Stimulated activated memory B cell treated with anti-CD40 and anti-IgM and Interleukin-4, amounts not matched to agents 10 μg/mL and 1 μg/mL and 100 μg/mL, for 72 hours (primary cell): ENCODE measurements at regions not wholly inside any gene's neighbourhood (a gene's known extent, or its start where the extent isn't known, plus 50 kb on each side); places are given as distances from the start of the nearest gene placed in this dataset.
"Not testable (repeated sequence)": the region's sequence is repeated elsewhere in the genome, so short reads cannot be mapped to it uniquely, and the experiment has no call there.

Source experiments
- ATAC-seq: fragments of 150-1000 bp; cut with Tn5 transposase; 2 replicates; pipeline ENCODE4 v1.10.0; 2021
- H3K27ac Mint-ChIP-seq: one replicate; pipeline ENCODE4 v1.8.0; 2022; ENCODE audit warnings: mild to moderate bottlenecking, mixed read lengths
- H3K27me3 Mint-ChIP-seq: one replicate; pipeline ENCODE4 v1.8.0; 2022; ENCODE audit warnings: mixed read lengths
- H3K36me3 Mint-ChIP-seq: one replicate; pipeline ENCODE4 v1.8.0; 2022; ENCODE audit warnings: mixed read lengths
- H3K4me1 Mint-ChIP-seq: one replicate; pipeline ENCODE4 v1.8.0; 2022; ENCODE audit warnings: mixed read lengths
- H3K4me3 Mint-ChIP-seq: one replicate; pipeline ENCODE4 v1.8.0; 2022; ENCODE audit warnings: mild to moderate bottlenecking, moderate library complexity, mixed read lengths
- H3K9me3 Mint-ChIP-seq: one replicate; pipeline ENCODE4 v1.8.0; 2022; ENCODE audit warnings: mixed read lengths

GRCh38 chr4:72805284-72805683, 236.3 kb upstream of the ADAMTS3 start:
- no peaks in the 10 kb centered on the region for H3K27me3 Mint-ChIP-seq
- no peak for ATAC-seq
- no peaks in the 10 kb centered on the region for H3K4me1 Mint-ChIP-seq
- H3K36me3 Mint-ChIP-seq, result no peaks in the 10 kb centered on the region
- no peak overlapping the region for H3K4me3 Mint-ChIP-seq
- H3K27ac Mint-ChIP-seq, result no peak overlapping the region
- H3K9me3 Mint-ChIP-seq, result no peaks in the 10 kb centered on the region

- Mint-ChIP-seq H3K27me3 (no peaks in the 10 kb centered on the region), H3K36me3 (no peaks in the 10 kb centered on the region), H3K4me3 (no peak overlapping the region), H3K9me3 (peaks cover 6% of the 10 kb centered on the region), H3K4me1 (no peaks in the 10 kb centered on the region), H3K27ac (no peak overlapping the region)
- no peak for ATAC-seq
Observed at GRCh38 chr4:72797486-72797885, 228.5 kb upstream of the ADAMTS3 start.

GRCh38 chr4:72791054-72791453, 222.0 kb upstream of the ADAMTS3 start:
- no peaks in the 10 kb centered on the region for H3K36me3 Mint-ChIP-seq
- H3K9me3 Mint-ChIP-seq, result peaks cover 6% of the 10 kb centered on the region
- no peaks in the 10 kb centered on the region for H3K4me1 Mint-ChIP-seq
- H3K27ac Mint-ChIP-seq, result no peak overlapping the region
- H3K27me3 Mint-ChIP-seq, result peaks cover 8% of the 10 kb centered on the region
- no peak for ATAC-seq
- H3K4me3 Mint-ChIP-seq, result no peak overlapping the region

- no peak for ATAC-seq
- no peak overlapping the region for H3K4me3 Mint-ChIP-seq
Observed at GRCh38 chr4:72786401-72786990, 217.5 kb upstream of the ADAMTS3 start.

GRCh38 chr4:72779241-72779640, 210.2 kb upstream of the ADAMTS3 start:
- no peak for ATAC-seq
- Mint-ChIP-seq H3K4me1 (no peaks in the 10 kb centered on the region), H3K9me3 (peaks cover 7% of the 10 kb centered on the region), H3K4me3 (no peak overlapping the region), H3K36me3 (no peaks in the 10 kb centered on the region), H3K27me3 (no peaks in the 10 kb centered on the region), H3K27ac (no peak overlapping the region)

More at GRCh38 chr4:72786401-72786990, 217.5 kb upstream of the ADAMTS3 start:
- Mint-ChIP-seq H3K27ac (no peak overlapping the region), H3K36me3 (no peaks in the 10 kb centered on the region), H3K27me3 (peaks cover 8% of the 10 kb centered on the region), H3K4me1 (no peaks in the 10 kb centered on the region), H3K9me3 (no peaks in the 10 kb centered on the region)

GRCh38 chr4:72777436-72777835, 208.4 kb upstream of the ADAMTS3 start:
- H3K9me3 Mint-ChIP-seq, result peaks cover 7% of the 10 kb centered on the region
- no peak overlapping the region for H3K27ac Mint-ChIP-seq
- no peaks in the 10 kb centered on the region for H3K36me3 Mint-ChIP-seq
- no peaks in the 10 kb centered on the region for H3K4me1 Mint-ChIP-seq
- H3K27me3 Mint-ChIP-seq, result no peaks in the 10 kb centered on the region
- no peak overlapping the region for H3K4me3 Mint-ChIP-seq
- no peak for ATAC-seq

- Mint-ChIP-seq H3K27me3 (no peaks in the 10 kb centered on the region), H3K4me3 (no peak overlapping the region), H3K36me3 (no peaks in the 10 kb centered on the region), H3K9me3 (no peaks in the 10 kb centered on the region), H3K4me1 (no peaks in the 10 kb centered on the region), H3K27ac (no peak overlapping the region)
- ATAC-seq, result no peak
Observed at GRCh38 chr4:72770708-72771107, 201.7 kb upstream of the ADAMTS3 start.

- H3K4me1 Mint-ChIP-seq, result no peaks in the 10 kb centered on the region
- no peaks in the 10 kb centered on the region for H3K9me3 Mint-ChIP-seq
- no peaks in the 10 kb centered on the region for H3K27me3 Mint-ChIP-seq
- no peak overlapping the region for H3K4me3 Mint-ChIP-seq
- H3K27ac Mint-ChIP-seq, result no peak overlapping the region
- ATAC-seq, result no peak
- H3K36me3 Mint-ChIP-seq, result no peaks in the 10 kb centered on the region
Observed at GRCh38 chr4:72768364-72768763, 199.3 kb upstream of the ADAMTS3 start.

GRCh38 chr4:72767618-72768302, 198.7 kb upstream of the ADAMTS3 start:
- no peak overlapping the region for H3K4me3 Mint-ChIP-seq
- no peaks in the 10 kb centered on the region for H3K36me3 Mint-ChIP-seq
- H3K4me1 Mint-ChIP-seq, result no peaks in the 10 kb centered on the region
- no peak for ATAC-seq
- H3K9me3 Mint-ChIP-seq, result no peaks in the 10 kb centered on the region
- no peak overlapping the region for H3K27ac Mint-ChIP-seq
- H3K27me3 Mint-ChIP-seq, result no peaks in the 10 kb centered on the region

- H3K4me3 Mint-ChIP-seq, H3K36me3 Mint-ChIP-seq, H3K27ac Mint-ChIP-seq, ATAC-seq, H3K9me3 Mint-ChIP-seq, H3K27me3 Mint-ChIP-seq, H3K4me1 Mint-ChIP-seq: not testable (repeated sequence)
Observed at GRCh38 chr4:72765788-72766187, 196.8 kb upstream of the ADAMTS3 start.

- H3K4me1 Mint-ChIP-seq, result no peaks in the 10 kb centered on the region
- no peak overlapping the region for H3K27ac Mint-ChIP-seq
- H3K27me3 Mint-ChIP-seq, result no peaks in the 10 kb centered on the region
- H3K9me3 Mint-ChIP-seq, result no peaks in the 10 kb centered on the region
- H3K4me3 Mint-ChIP-seq, result no peak overlapping the region
- ATAC-seq, result no peak
- no peaks in the 10 kb centered on the region for H3K36me3 Mint-ChIP-seq
Observed at GRCh38 chr4:72761368-72762038, 192.5 kb upstream of the ADAMTS3 start.

- H3K36me3 Mint-ChIP-seq, H3K4me3 Mint-ChIP-seq, H3K27ac Mint-ChIP-seq, H3K27me3 Mint-ChIP-seq, H3K4me1 Mint-ChIP-seq, ATAC-seq: not testable (repeated sequence)
- peaks cover 18% of the 10 kb centered on the region for H3K9me3 Mint-ChIP-seq
Observed at GRCh38 chr4:72753414-72753813, 184.4 kb upstream of the ADAMTS3 start.

GRCh38 chr4:72744103-72744725, 175.2 kb upstream of the ADAMTS3 start:
- H3K4me1 Mint-ChIP-seq, result no peaks in the 10 kb centered on the region
- H3K4me3 Mint-ChIP-seq, result no peak overlapping the region
- H3K9me3 Mint-ChIP-seq, result no peaks in the 10 kb centered on the region
- H3K27me3 Mint-ChIP-seq, result no peaks in the 10 kb centered on the region
- H3K27ac Mint-ChIP-seq, result no peak overlapping the region
- no peaks in the 10 kb centered on the region for H3K36me3 Mint-ChIP-seq
- ATAC-seq, result no peak

GRCh38 chr4:72743078-72743477, 174.1 kb upstream of the ADAMTS3 start:
- ATAC-seq, result no peak
- H3K9me3 Mint-ChIP-seq, result no peaks in the 10 kb centered on the region
- H3K4me1 Mint-ChIP-seq, result no peaks in the 10 kb centered on the region
- no peak overlapping the region for H3K27ac Mint-ChIP-seq
- no peaks in the 10 kb centered on the region for H3K27me3 Mint-ChIP-seq
- H3K36me3 Mint-ChIP-seq, result no peaks in the 10 kb centered on the region
- no peak overlapping the region for H3K4me3 Mint-ChIP-seq

GRCh38 chr4:72715299-72715698, 146.3 kb upstream of the ADAMTS3 start:
- Mint-ChIP-seq H3K36me3 (no peaks in the 10 kb centered on the region), H3K27me3 (peaks cover 8% of the 10 kb centered on the region), H3K4me3 (no peak overlapping the region), H3K4me1 (no peaks in the 10 kb centered on the region), H3K27ac (no peak overlapping the region), H3K9me3 (no peaks in the 10 kb centered on the region)
- no peak for ATAC-seq
